Choroid plexus epithelial cell (primary cell): ENCODE measurements at regions not wholly inside any gene's neighbourhood (a gene's known extent, or its start where the extent isn't known, plus 50 kb on each side); places are given as distances from the start of the nearest gene placed in this dataset.

Experiments used
- DNase-seq: peaks from one replicate; pipeline ENCODE4 v3.0.0-alpha.2; 2010; ENCODE audit warnings: low read depth
- H3K4me3 ChIP-seq: 2 replicates; pipeline ENCODE4 v1.5.1; 2011; ENCODE audit warnings: low read depth, mild to moderate bottlenecking, control low read depth, low read length, moderate library complexity
- TF ChIP-seq, protein P1 (sequence below): conservative IDR thresholded peaks from 2 replicates; pipeline ENCODE4 v1.5.1; 2011; ENCODE audit warnings: low read depth, mild to moderate bottlenecking, control low read depth, inconsistent platforms, low read length, moderate library complexity

DNA sequence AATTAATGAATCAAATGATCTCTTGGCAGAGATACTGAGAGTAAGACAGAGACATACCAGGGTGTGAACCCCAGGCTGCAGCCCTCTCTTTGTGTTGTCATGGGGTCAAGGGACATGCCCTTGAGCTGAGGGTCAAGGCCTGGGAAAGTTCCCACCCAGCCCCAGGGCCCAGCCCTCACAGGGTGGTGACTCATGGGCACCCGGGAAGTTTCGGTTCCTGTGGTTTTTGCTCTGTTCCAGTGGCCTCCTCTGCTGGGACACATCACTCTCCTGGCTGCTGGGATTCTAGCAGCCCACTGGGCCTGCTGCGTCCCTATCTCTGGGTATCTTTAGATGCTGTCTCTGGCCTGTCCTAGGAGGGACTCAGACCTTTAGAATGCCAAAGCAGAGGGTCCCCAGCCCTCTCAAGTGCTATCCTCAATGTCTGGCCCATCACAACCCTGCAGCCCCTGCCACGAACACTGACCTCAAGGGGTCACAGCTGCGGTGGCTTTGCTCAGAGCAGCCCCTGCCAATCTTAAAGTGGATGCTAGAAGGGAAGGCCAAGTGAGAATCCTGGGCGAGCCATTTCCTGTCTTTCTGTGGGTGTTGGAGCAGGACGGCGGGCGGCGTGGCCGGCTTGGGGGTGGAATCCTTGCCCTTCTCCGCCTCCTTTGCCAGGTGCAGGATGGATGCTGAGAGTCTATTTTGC, 148.4 kb upstream of the TLE3 start:
- TF ChIP-seq, protein P1, sequence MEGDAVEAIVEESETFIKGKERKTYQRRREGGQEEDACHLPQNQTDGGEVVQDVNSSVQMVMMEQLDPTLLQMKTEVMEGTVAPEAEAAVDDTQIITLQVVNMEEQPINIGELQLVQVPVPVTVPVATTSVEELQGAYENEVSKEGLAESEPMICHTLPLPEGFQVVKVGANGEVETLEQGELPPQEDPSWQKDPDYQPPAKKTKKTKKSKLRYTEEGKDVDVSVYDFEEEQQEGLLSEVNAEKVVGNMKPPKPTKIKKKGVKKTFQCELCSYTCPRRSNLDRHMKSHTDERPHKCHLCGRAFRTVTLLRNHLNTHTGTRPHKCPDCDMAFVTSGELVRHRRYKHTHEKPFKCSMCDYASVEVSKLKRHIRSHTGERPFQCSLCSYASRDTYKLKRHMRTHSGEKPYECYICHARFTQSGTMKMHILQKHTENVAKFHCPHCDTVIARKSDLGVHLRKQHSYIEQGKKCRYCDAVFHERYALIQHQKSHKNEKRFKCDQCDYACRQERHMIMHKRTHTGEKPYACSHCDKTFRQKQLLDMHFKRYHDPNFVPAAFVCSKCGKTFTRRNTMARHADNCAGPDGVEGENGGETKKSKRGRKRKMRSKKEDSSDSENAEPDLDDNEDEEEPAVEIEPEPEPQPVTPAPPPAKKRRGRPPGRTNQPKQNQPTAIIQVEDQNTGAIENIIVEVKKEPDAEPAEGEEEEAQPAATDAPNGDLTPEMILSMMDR = no peak
- DNase-seq = peak; percentile 52

DNA sequence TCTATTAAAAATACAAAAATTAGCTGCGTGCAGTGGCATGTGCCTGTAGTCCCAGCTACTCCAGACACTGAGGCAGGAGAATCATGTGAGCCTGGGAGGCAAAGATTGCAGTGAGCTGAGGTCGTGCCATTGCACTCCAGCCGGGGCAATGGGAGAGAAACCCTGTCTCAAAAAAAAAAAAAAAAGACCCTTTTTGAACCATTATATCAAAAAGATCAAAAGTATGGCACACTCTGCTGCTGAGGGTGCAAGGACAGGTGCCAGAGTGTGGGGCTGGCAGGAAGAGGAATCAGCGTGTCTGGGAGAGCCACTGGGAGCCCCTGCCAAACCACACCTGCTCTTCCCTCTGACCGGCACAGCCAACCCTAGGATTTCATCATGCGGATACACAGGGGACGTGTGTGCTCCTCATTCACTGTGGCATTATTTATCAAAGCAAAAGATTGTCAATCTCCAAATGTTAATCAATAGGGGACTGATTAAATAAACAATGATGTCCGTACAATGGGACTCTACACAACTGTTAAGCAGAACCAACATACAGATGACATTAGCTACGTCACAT, 147.3 kb upstream of the TLE3 start:
- H3K4me3 ChIP-seq = no peak overlapping the region
- TF ChIP-seq, protein P1 = no peak

More for the DNA sequence above, 148.4 kb upstream of the TLE3 start:
- no peak overlapping the region for H3K4me3 ChIP-seq

DNA sequence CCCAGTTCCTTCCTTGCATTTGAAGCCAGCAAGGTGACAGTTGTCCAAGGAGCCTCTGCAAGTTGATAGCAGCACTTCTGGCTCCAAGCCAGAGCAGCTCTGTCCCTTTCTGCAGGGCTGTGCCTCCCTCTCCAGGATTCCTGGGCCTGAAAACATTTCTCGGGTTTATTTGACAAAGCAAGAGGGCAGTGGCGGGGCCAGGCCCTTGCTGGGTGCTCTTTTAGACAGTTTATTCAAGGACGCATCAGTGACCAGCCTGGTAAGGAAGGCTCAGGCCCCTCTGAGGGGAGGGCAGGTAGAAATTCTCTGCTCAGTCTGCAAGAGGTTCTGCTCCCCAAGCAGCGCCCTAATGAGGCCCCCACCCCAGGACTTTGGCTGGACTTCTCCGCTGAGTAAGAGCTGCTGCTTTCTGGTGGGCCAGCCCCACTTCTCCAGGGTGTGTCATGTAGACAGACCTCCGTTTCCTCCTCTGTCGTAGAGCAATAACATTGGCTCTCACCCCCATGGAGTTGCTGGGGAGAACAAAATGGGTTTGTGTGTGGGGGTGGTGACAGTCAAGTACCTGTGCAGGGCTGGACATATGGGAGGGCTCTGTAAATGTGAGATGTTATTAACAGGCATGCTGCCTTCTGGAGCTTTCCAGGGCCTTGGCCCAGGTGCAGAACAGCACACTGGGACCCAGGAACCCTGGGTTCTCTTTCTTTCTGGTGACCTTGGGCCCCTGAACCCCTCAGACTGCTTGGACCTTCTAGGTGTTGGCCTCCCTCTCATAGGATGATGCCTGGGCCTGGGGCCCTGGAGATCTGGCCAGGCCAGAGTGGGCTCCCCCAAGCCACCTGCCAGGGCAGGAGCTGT, 146.2 kb upstream of the TLE3 start:
- TF ChIP-seq, protein P1 = no peak
- H3K4me3 ChIP-seq = no peak overlapping the region
- no peak for DNase-seq

More for the DNA sequence above, 147.3 kb upstream of the TLE3 start:
- DNase-seq = no peak

DNA sequence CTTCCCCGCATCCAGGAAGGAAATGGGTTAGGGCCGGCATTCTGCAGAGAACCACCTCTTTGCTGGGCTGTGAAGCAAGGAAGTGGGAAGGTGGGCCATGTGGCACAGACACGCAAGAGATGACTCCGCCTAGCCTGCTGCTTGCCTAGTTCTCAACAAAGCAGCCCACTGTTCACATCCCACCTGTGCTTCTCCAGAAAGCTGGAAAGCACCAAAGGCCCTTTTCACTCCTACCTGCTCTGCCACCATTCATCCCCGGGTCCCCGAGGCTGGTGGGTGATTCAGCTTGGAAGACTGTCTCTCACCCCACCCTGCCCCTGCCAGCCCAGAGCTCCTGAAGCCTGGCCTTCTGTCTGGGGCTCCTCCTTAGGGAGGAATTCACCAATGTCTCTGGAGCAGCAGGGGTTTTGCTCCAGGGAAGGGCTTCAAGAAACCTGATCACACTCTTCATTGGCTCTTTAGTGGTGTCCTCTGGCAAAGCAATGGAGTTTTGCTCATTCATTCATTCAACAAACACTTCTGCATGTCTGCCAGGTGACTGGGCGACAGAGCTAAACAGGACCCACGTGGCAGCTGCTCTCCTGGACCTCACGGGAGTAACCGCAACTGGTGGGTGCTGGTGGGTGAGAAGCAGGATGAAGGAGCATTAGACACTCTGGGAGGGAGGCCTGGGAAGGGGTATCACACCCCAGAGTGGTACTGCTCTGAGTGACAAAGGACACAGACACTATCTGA, 145.4 kb upstream of the TLE3 start:
- TF ChIP-seq, protein P1 = no peak
- no peak overlapping the region for H3K4me3 ChIP-seq
- DNase-seq = no peak

DNA sequence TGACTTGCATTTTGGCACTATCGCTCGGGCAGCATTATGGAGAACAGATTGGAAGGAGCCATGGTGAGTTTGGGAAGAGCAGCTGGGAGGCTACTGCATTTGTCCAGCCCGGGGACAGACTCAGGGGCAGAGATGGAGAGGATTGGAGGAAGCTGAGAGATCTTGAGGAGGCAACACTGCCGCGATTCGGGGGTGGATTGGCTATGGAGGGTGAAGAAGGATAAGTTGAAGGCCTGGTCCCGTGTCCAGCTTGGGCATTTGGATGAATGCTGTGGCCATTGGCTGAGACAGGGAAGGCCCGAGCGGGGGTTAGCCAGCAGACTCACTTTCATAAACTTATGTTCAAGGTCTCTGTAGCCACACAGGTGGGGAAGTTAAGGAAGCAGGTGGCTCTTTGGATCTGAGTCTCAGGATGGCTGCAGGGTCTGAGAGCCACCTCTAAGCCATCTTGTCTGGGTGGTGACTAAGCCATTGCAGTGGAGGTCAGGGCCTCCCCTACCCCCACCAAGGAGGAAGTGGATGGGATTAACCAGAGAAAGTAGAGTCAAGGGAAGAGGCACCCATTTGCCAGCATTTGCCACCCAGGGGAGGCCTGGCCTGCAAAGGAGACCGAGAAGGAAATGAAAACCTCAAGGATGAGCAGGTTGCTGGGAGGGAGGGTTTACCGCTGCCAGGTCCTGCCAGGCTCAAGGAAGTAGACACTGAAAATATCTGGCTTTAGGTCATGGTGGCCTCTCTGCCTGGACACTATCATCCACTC, 144.0 kb upstream of the TLE3 start:
- TF ChIP-seq, protein P1 = no peak
- H3K4me3 ChIP-seq = no peak overlapping the region
- no peak for DNase-seq

DNA sequence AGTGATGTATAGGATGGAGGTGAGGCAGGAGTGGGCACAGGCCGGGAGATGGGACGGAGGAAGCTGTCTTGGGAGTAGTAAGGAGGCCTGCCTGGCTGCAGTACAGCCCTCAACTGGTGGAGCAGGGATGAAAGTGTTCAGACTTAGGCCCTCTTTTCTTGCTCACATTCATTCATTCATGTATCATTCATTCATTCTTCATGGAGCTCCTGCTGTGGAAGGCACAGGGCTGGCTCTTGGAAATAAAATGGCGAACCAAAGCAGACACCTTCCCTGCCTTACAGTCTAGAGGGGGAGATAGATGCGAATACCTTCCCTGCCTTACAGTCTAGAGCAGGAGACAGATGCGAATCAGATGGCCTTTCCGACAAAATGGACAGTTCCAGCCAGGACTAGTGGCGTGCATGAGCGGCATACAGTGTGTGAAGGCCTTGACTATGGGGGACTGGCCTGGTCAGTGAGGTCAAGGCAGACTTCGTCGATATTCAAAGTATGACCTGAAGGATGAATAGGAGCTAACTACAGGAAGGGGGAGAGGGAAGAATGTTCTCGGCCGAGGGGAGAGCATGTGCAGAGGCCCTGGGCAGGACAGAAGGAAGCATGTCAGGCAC, 143.2 kb upstream of the TLE3 start:
- H3K4me3 ChIP-seq = no peak overlapping the region
- DNase-seq = no peak

More for the DNA sequence above, 143.2 kb upstream of the TLE3 start:
- TF ChIP-seq, protein P1 = no peak
